WTC11 (cell line): ENCODE measurements at regions not wholly inside any gene's neighbourhood (a gene's known extent, or its start where the extent isn't known, plus 50 kb on each side); places are given as distances from the start of the nearest gene placed in this dataset.

Experiments
- ATAC-seq: fragments of 200-7000 bp; cut with Tn5 transposase; 2 replicates; pipeline ENCODE4 v1.10.0; 2021; ENCODE audit warnings: mild to moderate bottlenecking, moderate library complexity
- CTCF ChIA-PET: fragments of 300-600 bp; sonication (Branson Sonifier 250); formaldehyde crosslinking; loops from one replicate; lab custom pipeline; 2021; ENCODE audit warnings: antibody characterized with exemption; lab: Charles Lee
- POLR2A ChIA-PET: fragments of 350-600 bp; sonication (Branson Sonifier 250); formaldehyde crosslinking; loops from one replicate; lab custom pipeline; 2021; ENCODE audit warnings: antibody characterized with exemption; lab: Charles Lee
- DNase-seq: peaks from one replicate; pipeline ENCODE4 v3.0.0; 2021; ENCODE audit warnings: low spot score
- H3K27ac Mint-ChIP-seq: 2 replicates; pipeline ENCODE4 v1.8.0; 2021; ENCODE audit warnings: mixed read lengths
- H3K27me3 Mint-ChIP-seq: 2 replicates; pipeline ENCODE4 v1.8.0; 2021; ENCODE audit warnings: low read depth, mild to moderate bottlenecking, moderate library complexity, mixed read lengths
- H3K36me3 Mint-ChIP-seq: 2 replicates; pipeline ENCODE4 v1.8.0; 2021; ENCODE audit warnings: mixed read lengths
- H3K4me1 Mint-ChIP-seq: 2 replicates; pipeline ENCODE4 v1.8.0; 2022; ENCODE audit warnings: mixed read lengths
- H3K4me3 Mint-ChIP-seq: 2 replicates; pipeline ENCODE4 v1.8.0; 2021; ENCODE audit warnings: mild to moderate bottlenecking, moderate library complexity, mixed read lengths
- H3K9me3 Mint-ChIP-seq: 2 replicates; pipeline ENCODE4 v1.8.0; 2021; ENCODE audit warnings: mixed read lengths
- EMX1 ChIP-seq: fragments of 250-450 bp; sonication (Bioruptor Pico); IDR thresholded peaks from 2 replicates; pipeline ENCODE4 v1.8.0; 2021; ENCODE audit warnings: mild to moderate bottlenecking
- ETV6 ChIP-seq: sonication (generic); formaldehyde crosslinking; IDR thresholded peaks from 2 replicates; pipeline ENCODE4 v1.8.1; 2022; ENCODE audit warnings: mild to moderate bottlenecking, missing genetic modification reagents
- FOXJ3 ChIP-seq: sonication (generic); formaldehyde crosslinking; IDR thresholded peaks from 2 replicates; pipeline ENCODE4 v1.9.0; 2021; ENCODE audit warnings: missing genetic modification reagents, mild to moderate bottlenecking, borderline replicate concordance
- FOXK1 ChIP-seq: sonication (generic); formaldehyde crosslinking; IDR thresholded peaks from 2 replicates; pipeline ENCODE4 v1.8.0; 2022; ENCODE audit warnings: mild to moderate bottlenecking, moderate library complexity, missing genetic modification reagents
- GABPB1 ChIP-seq: sonication (generic); formaldehyde crosslinking; IDR thresholded peaks from 2 replicates; pipeline ENCODE4 v1.8.1; 2023; ENCODE audit warnings: mild to moderate bottlenecking, missing genetic modification reagents
- HMGA2 ChIP-seq: fragments of 250-450 bp; sonication (Bioruptor Pico); IDR thresholded peaks from 2 replicates; pipeline ENCODE4 v1.4.0; 2021; ENCODE audit warnings: mild to moderate bottlenecking, moderate library complexity
- JAZF1 ChIP-seq: fragments of 250-450 bp; sonication (Bioruptor Pico); IDR thresholded peaks from 2 replicates; pipeline ENCODE4 v1.9.0; 2021; ENCODE audit warnings: moderate library complexity, mild to moderate bottlenecking, inconsistent platforms
- KAT7 ChIP-seq: sonication (generic); formaldehyde crosslinking; IDR thresholded peaks from 2 replicates; pipeline ENCODE4 v1.8.1; 2023; ENCODE audit warnings: missing genetic modification reagents, mild to moderate bottlenecking, borderline replicate concordance
- MAX ChIP-seq: sonication (generic); formaldehyde crosslinking; IDR thresholded peaks from 2 replicates; pipeline ENCODE4 v1.8.0; 2022; ENCODE audit warnings: mild to moderate bottlenecking, missing genetic modification reagents
- MLX ChIP-seq: sonication (generic); formaldehyde crosslinking; IDR thresholded peaks from 2 replicates; pipeline ENCODE4 v1.8.1; 2023; ENCODE audit warnings: mild to moderate bottlenecking, missing genetic modification reagents, moderate library complexity
- NR1H2 ChIP-seq: sonication (generic); formaldehyde crosslinking; IDR thresholded peaks from 2 replicates; pipeline ENCODE4 v1.9.0; 2021; ENCODE audit warnings: mild to moderate bottlenecking, moderate library complexity, missing genetic modification reagents
- NR3C1 ChIP-seq: sonication (generic); formaldehyde crosslinking; conservative IDR thresholded peaks from 2 replicates; pipeline ENCODE4 v1.8.1; 2023; ENCODE audit warnings: low read depth, mild to moderate bottlenecking, missing genetic modification reagents
- RORB ChIP-seq: fragments of 250-450 bp; sonication (Bioruptor Pico); IDR thresholded peaks from 2 replicates; pipeline ENCODE4 v1.9.0; 2021; ENCODE audit warnings: mild to moderate bottlenecking
- SMAD3 ChIP-seq: sonication (generic); formaldehyde crosslinking; IDR thresholded peaks from 2 replicates; pipeline ENCODE4 v1.8.0; 2022; ENCODE audit warnings: missing genetic modification reagents, mild to moderate bottlenecking, borderline replicate concordance
- STAT6 ChIP-seq: sonication (generic); formaldehyde crosslinking; conservative IDR thresholded peaks from 2 replicates; pipeline ENCODE4 v1.8.1; 2023; ENCODE audit warnings: mild to moderate bottlenecking, low read depth, missing genetic modification reagents, moderate library complexity
- TEAD4 ChIP-seq: sonication (generic); formaldehyde crosslinking; IDR thresholded peaks from 2 replicates; pipeline ENCODE4 v1.8.0; 2022; ENCODE audit warnings: mild to moderate bottlenecking, missing genetic modification reagents
- USF2 ChIP-seq: sonication (generic); formaldehyde crosslinking; IDR thresholded peaks from 2 replicates; pipeline ENCODE4 v1.8.1; 2023; ENCODE audit warnings: mild to moderate bottlenecking, missing genetic modification reagents, moderate library complexity
- ZBTB21 ChIP-seq: sonication (generic); formaldehyde crosslinking; IDR thresholded peaks from 2 replicates; pipeline ENCODE4 v1.8.1; 2023; ENCODE audit warnings: mild to moderate bottlenecking, missing genetic modification reagents, borderline replicate concordance
- ZNF317 ChIP-seq: sonication (generic); formaldehyde crosslinking; IDR thresholded peaks from 2 replicates; pipeline ENCODE4 v1.8.1; 2023; ENCODE audit warnings: low read depth, mild to moderate bottlenecking, moderate library complexity, missing genetic modification reagents, borderline replicate concordance
- ZNF532 ChIP-seq: fragments of 250-450 bp; sonication (Bioruptor Pico); IDR thresholded peaks from 2 replicates; pipeline ENCODE4 v1.9.0; 2021; ENCODE audit warnings: mild to moderate bottlenecking, borderline replicate concordance
- ZNF671 ChIP-seq: fragments of 250-450 bp; sonication (Bioruptor Pico); IDR thresholded peaks from 2 replicates; pipeline ENCODE4 v1.8.0; 2021; ENCODE audit warnings: mild to moderate bottlenecking
- ZSCAN18 ChIP-seq: fragments of 250-450 bp; sonication (Bioruptor Pico); IDR thresholded peaks from 2 replicates; pipeline ENCODE4 v2.1.2; 2022; ENCODE audit warnings: mild to moderate bottlenecking, moderate library complexity

- no peaks in the 10 kb centered on the region for H3K27me3 Mint-ChIP-seq
- ChIA-PET POLR2A (no interaction called here), CTCF (no interaction called here)
- H3K4me1 Mint-ChIP-seq = no peaks in the 10 kb centered on the region
- H3K36me3 Mint-ChIP-seq = no peaks in the 10 kb centered on the region
- TF ChIP-seq GABPB1 (CRISPR knock-in tag) (peak; percentile 49; the same call in 1 of the 2 replicates), ZNF317 (CRISPR knock-in tag) (no peak), STAT6 (CRISPR knock-in tag) (no peak), FOXK1 (CRISPR knock-in tag) (no peak)
- ATAC-seq (no peak), DNase-seq (no peak)
- H3K4me3 Mint-ChIP-seq = no peak overlapping the region
- no peaks in the 10 kb centered on the region for H3K9me3 Mint-ChIP-seq
- no peak overlapping the region for H3K27ac Mint-ChIP-seq
Measured at GRCh38 chr7:17239683-17240521, 58.5 kb upstream of the AHR start.

- H3K27me3 Mint-ChIP-seq = no peaks in the 10 kb centered on the region
- H3K36me3 Mint-ChIP-seq = no peaks in the 10 kb centered on the region
- no peaks in the 10 kb centered on the region for H3K9me3 Mint-ChIP-seq
- ChIA-PET CTCF (no interaction called here), POLR2A (no interaction called here)
- H3K27ac Mint-ChIP-seq = no peak overlapping the region
- no peak for TF ChIP-seq NR3C1 (CRISPR knock-in tag)
- TF ChIP-seq MAX (CRISPR knock-in tag) = no peak
- TF ChIP-seq FOXJ3 (CRISPR knock-in tag) = no peak
- TF ChIP-seq ZBTB21 (CRISPR knock-in tag) = no peak
- no peak for TF ChIP-seq ZSCAN18 (CRISPR knock-in tag)
- ATAC-seq = no peak
- no peaks in the 10 kb centered on the region for H3K4me1 Mint-ChIP-seq
- no peak overlapping the region for H3K4me3 Mint-ChIP-seq
- DNase-seq = no peak
Measured at GRCh38 chr7:17242504-17242903, 55.9 kb upstream of the AHR start.

GRCh38 chr7:17244786-17245185, 53.7 kb upstream of the AHR start:
- H3K36me3 Mint-ChIP-seq = no peaks in the 10 kb centered on the region
- no peaks in the 10 kb centered on the region for H3K27me3 Mint-ChIP-seq
- no peak overlapping the region for H3K27ac Mint-ChIP-seq
- DNase-seq (no peak), ATAC-seq (no peak)
- H3K4me1 Mint-ChIP-seq = 0 out of 2 replicates have a peak, but pooled peaks cover under 1% of the 10 kb centered on the region
- ChIA-PET CTCF (no interaction called here), POLR2A (no interaction called here)
- H3K4me3 Mint-ChIP-seq = no peak overlapping the region
- H3K9me3 Mint-ChIP-seq = no peaks in the 10 kb centered on the region
- TF ChIP-seq RORB (CRISPR knock-in tag) (no peak), ZBTB21 (CRISPR knock-in tag) (no peak), ZNF532 (CRISPR knock-in tag) (no peak), NR1H2 (no peak), ZNF671 (CRISPR knock-in tag) (no peak), MLX (CRISPR knock-in tag) (no peak), HMGA2 (CRISPR knock-in tag) (no peak), ETV6 (CRISPR knock-in tag) (no peak), TEAD4 (CRISPR knock-in tag) (no peak), KAT7 (no peak), SMAD3 (CRISPR knock-in tag) (no peak), EMX1 (CRISPR knock-in tag) (no peak), JAZF1 (CRISPR knock-in tag) (no peak), USF2 (no peak), GABPB1 (CRISPR knock-in tag) (no peak)
